HG03025 (cell line): ENCODE measurements at regions not wholly inside any gene's neighbourhood (a gene's known extent, or its start where the extent isn't known, plus 50 kb on each side); places are given as distances from the start of the nearest gene placed in this dataset.

ENCODE experiments used
- ATAC-seq: cut with Tn5 transposase; IDR thresholded peaks from one replicate; pipeline ENCODE4 v1.9.1; 2021; ENCODE audit warnings: mild to moderate bottlenecking, moderate library complexity; ENCODE audit not compliant: unreplicated experiment, low FRiP score

- no peak for ATAC-seq
These were observed 205.7 kb upstream of the NPSR1 start for GRCh38 chr7:34452363-34452762.

- ATAC-seq = no peak
These were observed 204.9 kb upstream of the NPSR1 start for GRCh38 chr7:34453150-34453549.

- ATAC-seq = no peak
These were observed 203.6 kb upstream of the NPSR1 start for GRCh38 chr7:34454381-34454780.

DNA sequence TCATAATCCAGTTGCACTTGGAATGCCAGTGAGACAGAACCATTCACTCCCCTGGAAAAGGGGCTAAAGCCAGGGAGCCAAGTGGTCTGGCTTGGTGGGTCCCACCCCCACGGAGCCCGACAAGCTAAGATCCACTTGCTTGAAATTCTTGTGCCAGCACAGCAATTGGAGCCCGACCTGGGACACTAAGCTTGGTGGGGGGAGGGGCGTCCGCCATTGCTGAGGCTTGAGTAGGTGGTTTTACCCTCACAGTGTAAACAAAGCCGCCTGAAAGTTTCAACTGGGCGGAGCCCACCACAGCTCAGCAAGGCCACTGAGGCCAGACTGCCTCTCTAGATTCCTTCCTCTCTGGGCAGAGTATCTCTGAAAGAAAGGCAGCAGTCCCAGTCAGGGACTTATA, 200.7 kb upstream of the NPSR1 start:
- ATAC-seq = no peak

- no peak for ATAC-seq
These were observed 194.2 kb upstream of the NPSR1 start for GRCh38 chr7:34463830-34464229.

GRCh38 chr7:34471844-34472243, 186.2 kb upstream of the NPSR1 start:
- ATAC-seq = no peak

DNA sequence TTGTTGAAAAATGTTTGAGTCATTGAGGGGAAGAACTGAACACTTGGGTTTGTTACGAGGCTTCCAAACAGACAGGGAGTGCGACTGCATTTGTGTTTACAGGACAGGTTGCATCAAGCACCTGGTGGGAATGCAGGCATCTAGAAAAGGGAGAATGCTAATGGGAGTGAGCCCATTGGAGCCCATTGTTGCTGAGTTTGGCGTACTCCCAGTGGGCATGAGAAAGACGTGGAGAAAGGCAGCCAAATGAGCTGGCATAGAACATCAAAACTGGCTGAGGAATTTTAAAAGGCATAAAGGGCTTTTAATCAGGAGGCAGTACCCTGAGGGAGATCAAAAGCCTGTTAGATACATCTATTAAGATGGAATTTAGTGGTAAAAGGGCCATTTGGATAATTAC, 171.6 kb upstream of the NPSR1 start:
- ATAC-seq = no peak

GRCh38 chr7:34487391-34488115, 170.5 kb upstream of the NPSR1 start:
- no peak for ATAC-seq

GRCh38 chr7:34488766-34489165, 169.3 kb upstream of the NPSR1 start:
- ATAC-seq = no peak

GRCh38 chr7:34491899-34492298, 166.1 kb upstream of the NPSR1 start:
- ATAC-seq = no peak

DNA sequence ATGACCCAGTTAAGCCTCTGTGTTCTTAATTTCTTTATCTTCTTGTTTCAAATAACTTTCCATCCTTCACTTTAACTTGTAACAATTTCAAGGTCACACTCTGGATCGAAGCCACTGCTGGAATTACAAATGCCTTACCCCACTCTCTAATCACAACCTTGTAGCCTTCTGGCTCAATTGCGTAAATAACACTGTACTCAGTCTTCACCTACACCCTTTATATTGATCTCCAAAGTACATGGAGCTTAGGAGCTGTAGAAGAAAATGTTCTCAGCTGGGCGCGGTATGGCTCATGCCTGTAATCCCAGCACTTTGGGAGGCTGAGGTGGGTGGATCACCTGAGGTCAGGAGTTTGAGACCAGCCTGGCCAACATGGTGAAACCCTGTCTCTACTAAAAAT, 164.3 kb upstream of the NPSR1 start:
- ATAC-seq = no peak

GRCh38 chr7:34497153-34497777, 160.8 kb upstream of the NPSR1 start:
- no peak for ATAC-seq

- no peak for ATAC-seq
These were observed 156.9 kb upstream of the NPSR1 start for GRCh38 chr7:34501156-34501555.

DNA sequence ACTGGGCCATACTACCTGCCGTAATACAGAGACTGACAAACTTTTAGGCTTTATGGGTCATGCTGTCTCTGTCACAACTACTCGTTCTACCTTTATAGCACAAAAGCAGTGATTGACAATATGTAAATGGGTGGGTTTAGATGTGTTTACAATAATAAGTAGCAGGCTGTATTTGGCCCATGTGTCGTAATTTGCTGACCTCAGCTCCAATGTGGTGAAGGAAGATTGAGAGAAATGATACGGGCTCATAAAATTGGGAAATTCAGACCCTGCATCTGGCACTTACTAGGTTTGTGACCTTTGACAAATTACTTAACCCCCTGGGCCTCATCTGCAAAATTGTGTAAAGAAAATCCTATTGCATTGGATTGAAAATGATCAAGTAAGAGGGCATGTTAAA, 150.8 kb upstream of the NPSR1 start:
- no peak for ATAC-seq

GRCh38 chr7:34523226-34523918, 134.6 kb upstream of the NPSR1 start:
- ATAC-seq = no peak

DNA sequence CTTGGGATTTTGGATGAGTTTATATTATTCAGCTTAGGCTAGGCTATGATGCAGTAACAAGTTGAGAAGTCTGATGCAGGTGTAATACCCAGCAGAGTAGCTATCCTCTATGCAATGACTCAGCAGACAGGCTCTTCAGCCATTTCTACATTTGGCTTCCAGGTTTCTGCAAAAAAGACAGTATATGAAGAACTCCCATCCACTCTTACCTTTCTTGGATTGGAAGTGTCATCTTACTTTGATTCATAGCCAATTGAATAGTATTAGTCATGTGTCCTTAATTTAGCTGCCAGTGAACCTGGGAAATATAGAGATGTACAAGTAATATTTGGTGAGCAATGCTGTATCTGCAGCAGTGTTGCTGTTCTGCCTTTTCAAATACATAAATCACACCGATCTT, 127.8 kb upstream of the NPSR1 start:
- ATAC-seq = no peak

DNA sequence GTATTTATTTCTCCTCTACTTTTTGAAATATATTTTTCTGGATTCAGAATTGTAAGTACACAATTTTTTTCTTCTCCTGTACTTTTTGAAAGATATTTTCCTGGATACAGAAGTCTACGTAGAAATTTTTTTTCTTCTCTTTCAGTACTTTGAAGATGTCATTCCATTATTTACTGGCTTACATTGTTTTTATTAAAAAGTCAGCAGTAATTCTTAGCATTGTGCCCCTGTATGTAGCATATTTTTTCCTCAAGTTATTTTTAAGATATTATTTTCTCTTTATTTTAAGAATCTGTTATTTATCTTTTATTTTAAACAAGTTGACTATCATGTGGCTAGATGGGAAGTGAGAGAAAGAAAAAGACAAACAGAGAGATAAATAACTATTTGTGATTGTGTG, 119.0 kb upstream of the NPSR1 start:
- no peak for ATAC-seq

DNA sequence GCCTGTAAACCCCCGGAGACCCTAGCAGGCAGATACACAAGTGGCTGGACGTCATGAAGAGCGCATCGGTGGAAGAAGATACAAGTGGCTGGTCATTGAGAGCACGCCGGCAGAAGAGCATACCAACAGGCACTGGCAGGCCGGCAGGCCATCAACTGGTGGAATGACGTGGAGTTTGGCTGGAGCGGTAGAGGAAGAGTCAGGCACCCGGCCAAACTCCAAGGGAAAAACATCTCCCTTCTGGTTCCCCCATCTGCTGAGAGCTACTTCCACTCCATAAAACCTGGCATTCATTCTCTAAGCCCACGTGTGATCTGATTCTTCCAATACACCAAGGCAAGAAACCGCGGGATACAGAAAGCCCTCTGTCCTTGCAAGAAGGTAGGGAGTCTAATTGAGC, 113.4 kb upstream of the NPSR1 start:
- ATAC-seq = no peak

DNA sequence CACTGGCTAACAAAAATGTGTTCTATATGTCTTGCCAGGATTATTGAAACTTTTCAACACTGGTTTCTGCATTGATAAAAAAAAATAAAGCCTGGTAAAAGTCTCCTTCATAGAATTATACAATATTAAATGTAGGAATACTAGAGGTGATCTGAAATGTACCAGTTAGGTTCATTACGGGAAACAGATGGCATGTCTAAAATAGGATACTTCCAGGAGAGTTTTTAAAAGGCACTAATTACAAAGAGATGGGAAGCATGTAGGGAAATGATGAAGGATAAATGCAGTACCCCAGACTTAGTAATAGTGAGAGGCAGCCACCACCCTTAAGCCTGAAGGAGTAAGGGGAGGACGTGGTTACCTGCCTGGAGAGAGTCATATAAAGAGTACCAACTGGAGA, 107.0 kb upstream of the NPSR1 start:
- ATAC-seq = no peak

- no peak for ATAC-seq
These were observed 105.5 kb upstream of the NPSR1 start for GRCh38 chr7:34552502-34552901.

DNA sequence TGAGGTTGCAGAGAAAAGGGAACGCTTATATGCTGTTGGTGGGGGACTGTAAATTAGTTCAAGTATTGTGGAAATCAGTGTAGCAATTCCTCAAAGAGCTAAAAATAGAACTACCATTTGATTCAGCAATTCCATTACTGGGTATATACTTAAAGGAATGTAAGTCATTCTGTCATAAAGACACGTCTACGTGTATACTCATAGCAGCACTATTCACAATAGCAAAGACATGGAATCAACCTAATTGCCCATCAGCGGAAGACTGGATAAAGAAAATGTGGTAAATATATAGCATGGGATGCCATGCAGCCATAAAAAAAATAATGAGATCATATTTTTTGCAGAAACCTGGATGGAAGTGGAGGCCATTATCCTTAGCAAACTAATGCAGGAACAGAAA, 100.0 kb upstream of the NPSR1 start:
- ATAC-seq = no peak

DNA sequence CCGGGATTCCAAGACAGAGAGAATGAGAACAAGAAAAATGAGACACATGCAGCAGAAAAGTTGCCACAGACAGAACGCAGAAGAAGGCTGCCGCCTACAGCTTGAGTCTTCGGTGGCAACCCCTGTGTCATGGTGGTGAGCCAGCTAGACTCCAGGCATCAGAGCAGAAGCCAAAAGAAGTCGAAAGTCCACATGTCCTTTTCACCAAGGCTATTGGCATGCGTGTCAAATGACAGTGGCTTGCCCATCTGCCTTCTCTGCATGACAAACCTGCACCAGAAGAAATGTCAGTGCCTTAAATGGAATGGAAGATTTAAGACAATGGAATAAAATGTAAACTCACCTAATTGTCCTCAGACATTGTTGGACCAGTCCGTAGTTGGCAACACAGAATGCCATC, 93.9 kb upstream of the NPSR1 start:
- ATAC-seq = no peak
